Endodermal cell (in vitro differentiated cells): ENCODE measurements at regions not wholly inside any gene's neighbourhood (a gene's known extent, or its start where the extent isn't known, plus 50 kb on each side); places are given as distances from the start of the nearest gene placed in this dataset.

Experiments
- DNase-seq: peaks from one replicate; pipeline ENCODE4 v3.0.0-alpha.2; 2017
- H3K27ac ChIP-seq: 2 replicates; pipeline ENCODE4 v1.5.1; 2013; ENCODE audit warnings: mild to moderate bottlenecking, low read depth, low read length, moderate library complexity
- H3K27me3 ChIP-seq: 2 replicates; pipeline ENCODE4 v1.6.1; 2013; ENCODE audit warnings: mild to moderate bottlenecking, low read length, moderate library complexity; ENCODE audit not compliant: insufficient read depth, control insufficient read depth, poor library complexity, severe bottlenecking
- H3K36me3 ChIP-seq: 2 replicates; pipeline ENCODE4 v1.7.0; 2013; ENCODE audit warnings: mild to moderate bottlenecking, low read length, moderate library complexity; ENCODE audit not compliant: control insufficient read depth, insufficient read depth
- H3K4me1 ChIP-seq: one replicate; pipeline ENCODE4 v1.7.0; 2013; ENCODE audit warnings: low read length; ENCODE audit not compliant: control insufficient read depth, insufficient read depth
- H3K4me3 ChIP-seq: 2 replicates; pipeline ENCODE4 v1.5.1; 2013; ENCODE audit warnings: mild to moderate bottlenecking, low read length, moderate library complexity
- H3K9ac ChIP-seq: 2 replicates; pipeline ENCODE4 v1.6.1; 2013; ENCODE audit warnings: mild to moderate bottlenecking, low read length, moderate library complexity; ENCODE audit not compliant: poor library complexity, severe bottlenecking; ENCODE audit errors: extremely low read depth
- H3K9me3 ChIP-seq: 2 replicates; pipeline ENCODE4 v1.6.1; 2013; ENCODE audit warnings: mild to moderate bottlenecking, low read length, moderate library complexity; ENCODE audit not compliant: control insufficient read depth
- H3K27ac Mint-ChIP-seq: 2 replicates; pipeline ENCODE4 v1.8.0; 2020; ENCODE audit warnings: mixed read lengths
- H3K27me3 Mint-ChIP-seq: 2 replicates; pipeline ENCODE4 v1.8.0; 2021; ENCODE audit warnings: mild to moderate bottlenecking, mixed read lengths; ENCODE audit not compliant: insufficient read depth
- H3K36me3 Mint-ChIP-seq: 2 replicates; pipeline ENCODE4 v1.8.0; 2020; ENCODE audit warnings: low read depth, mixed read lengths
- H3K4me1 Mint-ChIP-seq: 2 replicates; pipeline ENCODE4 v1.8.0; 2020; ENCODE audit warnings: mixed read lengths
- H3K4me3 Mint-ChIP-seq: 2 replicates; pipeline ENCODE4 v1.8.0; 2020; ENCODE audit warnings: mild to moderate bottlenecking, moderate library complexity, mixed read lengths
- H3K9me3 Mint-ChIP-seq: 2 replicates; pipeline ENCODE4 v1.8.0; 2020; ENCODE audit warnings: mild to moderate bottlenecking, mixed read lengths
- CTCF ChIP-seq: fragments of 200-600 bp; sonication (generic); conservative IDR thresholded peaks from 2 replicates; pipeline ENCODE4 v1.5.0; 2021; ENCODE audit warnings: antibody characterized with exemption, mild to moderate bottlenecking
- WGBS, 2 experiments: methylation state at CpG; one replicate each; pipeline versions ENCODE4 v1.1.5 to v1.1.7; 2013; ENCODE audit warnings: missing lambda C conversion rate in 2 of 2, mixed read lengths in 1 of 2; ENCODE audit not compliant: insufficient coverage in 1 of 2, insufficient read length in 1 of 2; 5-methylcytosine and 5-hydroxymethylcytosine counted together

GRCh38 chr13:33721724-33722123 lies 96.2 kb upstream of the RFC3 start:
- Histone ChIP-seq H3K9ac (no peak overlapping the region), H3K4me1 (no peaks in the 10 kb centered on the region), H3K9me3 (peaks cover 11% of the 10 kb centered on the region), H3K27ac (no peak overlapping the region), H3K27me3 (peaks cover 14% of the 10 kb centered on the region), H3K4me3 (no peak overlapping the region), H3K36me3 (no peaks in the 10 kb centered on the region)
- no peaks in the 10 kb centered on the region for H3K9me3 Mint-ChIP-seq
- no peak overlapping the region for H3K4me3 Mint-ChIP-seq
- no peak for TF ChIP-seq CTCF
- no peaks in the 10 kb centered on the region for H3K36me3 Mint-ChIP-seq
- H3K4me1 Mint-ChIP-seq = peaks cover 6% of the 10 kb centered on the region
- WGBS, 2 experiments = 82 to 83% methylated on average over 1 of the region's 1 CpG
- DNase-seq = no peak
- no peak overlapping the region for H3K27ac Mint-ChIP-seq
- peaks cover 26% of the 10 kb centered on the region for H3K27me3 Mint-ChIP-seq

GRCh38 chr13:33722216-33722915 lies 95.6 kb upstream of the RFC3 start:
- Histone ChIP-seq H3K4me3 (no peak overlapping the region), H3K27me3 (peaks cover 10% of the 10 kb centered on the region), H3K9ac (no peak overlapping the region), H3K9me3 (peaks cover 11% of the 10 kb centered on the region), H3K27ac (no peak overlapping the region), H3K36me3 (no peaks in the 10 kb centered on the region), H3K4me1 (no peaks in the 10 kb centered on the region)
- Mint-ChIP-seq H3K27me3 (peaks cover 21% of the 10 kb centered on the region), H3K4me1 (peaks cover 6% of the 10 kb centered on the region), H3K4me3 (no peak overlapping the region), H3K27ac (no peak overlapping the region), H3K9me3 (no peaks in the 10 kb centered on the region), H3K36me3 (no peaks in the 10 kb centered on the region)
- no peak for DNase-seq
- 86% methylated on average over 2 of the region's 3 CpGs; no CpG with 5 or more reads in 1 of the 2 experiments for WGBS, 2 experiments
- TF ChIP-seq CTCF = no peak

GRCh38 chr13:33723365-33723764 lies 94.6 kb upstream of the RFC3 start:
- TF ChIP-seq CTCF = no peak
- Histone ChIP-seq H3K9ac (no peak overlapping the region), H3K9me3 (peaks cover 11% of the 10 kb centered on the region), H3K4me3 (no peak overlapping the region), H3K27me3 (peaks cover 3% of the 10 kb centered on the region), H3K27ac (no peak overlapping the region), H3K4me1 (no peaks in the 10 kb centered on the region), H3K36me3 (no peaks in the 10 kb centered on the region)
- Mint-ChIP-seq H3K9me3 (no peaks in the 10 kb centered on the region), H3K4me1 (peaks cover 6% of the 10 kb centered on the region), H3K27ac (no peak overlapping the region), H3K4me3 (no peak overlapping the region), H3K36me3 (no peaks in the 10 kb centered on the region), H3K27me3 (peaks cover 12% of the 10 kb centered on the region)
- DNase-seq = no peak
